Gastroesophageal sphincter (tissue), 3 donors: ENCODE measurements at regions not wholly inside any gene's neighbourhood (a gene's known extent, or its start where the extent isn't known, plus 50 kb on each side); places are given as distances from the start of the nearest gene placed in this dataset.

Experiments used
- POLR2A ChIP-seq, 2 donors: fragments of 450-650 bp; IDR thresholded peaks; one replicate each; pipeline ENCODE4 v1.6.1; 2017; ENCODE audit warnings: antibody characterized with exemption in 2 of 2, mild to moderate bottlenecking in 2 of 2, moderate library complexity in 1 of 2
- POLR2AphosphoS5 ChIP-seq: sonication (generic); formaldehyde crosslinking; IDR thresholded peaks from one replicate; pipeline ENCODE4 v1.6.1; 2017; ENCODE audit warnings: antibody characterized with exemption
- TF ChIP-seq, protein P1 (sequence below), 4 experiments: fragments of 200-600 bp in 2 of 4; fragments of 450-650 bp in 2 of 4; sonication (generic) in 1 of 4; IDR thresholded peaks; one replicate each; pipeline ENCODE4 v1.5.1; 2017 to 2019; ENCODE audit warnings: antibody characterized with exemption in 4 of 4, mild to moderate bottlenecking in 2 of 4, moderate library complexity in 2 of 4

GRCh38 chr1:221099747-221100595 is 220.7 kb downstream of the HLX start:
- TF ChIP-seq, protein P1, sequence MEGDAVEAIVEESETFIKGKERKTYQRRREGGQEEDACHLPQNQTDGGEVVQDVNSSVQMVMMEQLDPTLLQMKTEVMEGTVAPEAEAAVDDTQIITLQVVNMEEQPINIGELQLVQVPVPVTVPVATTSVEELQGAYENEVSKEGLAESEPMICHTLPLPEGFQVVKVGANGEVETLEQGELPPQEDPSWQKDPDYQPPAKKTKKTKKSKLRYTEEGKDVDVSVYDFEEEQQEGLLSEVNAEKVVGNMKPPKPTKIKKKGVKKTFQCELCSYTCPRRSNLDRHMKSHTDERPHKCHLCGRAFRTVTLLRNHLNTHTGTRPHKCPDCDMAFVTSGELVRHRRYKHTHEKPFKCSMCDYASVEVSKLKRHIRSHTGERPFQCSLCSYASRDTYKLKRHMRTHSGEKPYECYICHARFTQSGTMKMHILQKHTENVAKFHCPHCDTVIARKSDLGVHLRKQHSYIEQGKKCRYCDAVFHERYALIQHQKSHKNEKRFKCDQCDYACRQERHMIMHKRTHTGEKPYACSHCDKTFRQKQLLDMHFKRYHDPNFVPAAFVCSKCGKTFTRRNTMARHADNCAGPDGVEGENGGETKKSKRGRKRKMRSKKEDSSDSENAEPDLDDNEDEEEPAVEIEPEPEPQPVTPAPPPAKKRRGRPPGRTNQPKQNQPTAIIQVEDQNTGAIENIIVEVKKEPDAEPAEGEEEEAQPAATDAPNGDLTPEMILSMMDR (IDR thresholded peaks at IDR 0.05) = no peak
- TF ChIP-seq POLR2AphosphoS5 (no peak), POLR2A (IDR thresholded peaks at IDR 0.05) (no peak)
